KMS-11 (cell line): ENCODE measurements at regions not wholly inside any gene's neighbourhood (a gene's known extent, or its start where the extent isn't known, plus 50 kb on each side); places are given as distances from the start of the nearest gene placed in this dataset.

Source experiments
- H2AFZ ChIP-seq: fragments of 200-600 bp; sonication (generic); 2 replicates; pipeline ENCODE4 v1.6.1; 2016; ENCODE audit warnings: antibody characterized with exemption, mixed run types, low read depth
- H3K27ac ChIP-seq: fragments of 200-600 bp; sonication (generic); 2 replicates; pipeline ENCODE4 v1.6.1; 2016; ENCODE audit warnings: mild to moderate bottlenecking, mixed run types
- H3K27me3 ChIP-seq: fragments of 200-600 bp; sonication (generic); 2 replicates; pipeline ENCODE4 v1.6.1; 2017; ENCODE audit warnings: mild to moderate bottlenecking, low read depth, mixed run types, moderate library complexity; ENCODE audit not compliant: insufficient read depth
- H3K36me3 ChIP-seq: fragments of 200-600 bp; sonication (generic); 2 replicates; pipeline ENCODE4 v1.6.1; 2017; ENCODE audit warnings: mild to moderate bottlenecking, mixed run types; ENCODE audit not compliant: insufficient read depth
- H3K4me1 ChIP-seq: fragments of 200-600 bp; sonication (generic); 2 replicates; pipeline ENCODE4 v1.6.1; 2016; ENCODE audit warnings: mild to moderate bottlenecking, low read depth, mixed run types; ENCODE audit not compliant: poor library complexity, severe bottlenecking
- H3K4me2 ChIP-seq: fragments of 200-600 bp; sonication (generic); 2 replicates; pipeline ENCODE4 v1.7.0; 2016; ENCODE audit warnings: mild to moderate bottlenecking, mixed run types
- H3K4me3 ChIP-seq: fragments of 200-600 bp; sonication (generic); IDR thresholded peaks from 2 replicates; pipeline ENCODE4 v1.6.1; 2017; ENCODE audit warnings: low read depth, low read length, mixed read lengths; ENCODE audit not compliant: insufficient read depth
- H3K79me2 ChIP-seq: fragments of 200-600 bp; sonication (generic); 2 replicates; pipeline ENCODE4 v1.6.1; 2016; ENCODE audit warnings: low read depth, mixed run types; ENCODE audit not compliant: insufficient read depth
- H3K9ac ChIP-seq: fragments of 200-600 bp; sonication (generic); 2 replicates; pipeline ENCODE4 v1.6.1; 2016; ENCODE audit warnings: mild to moderate bottlenecking, mixed run types
- H4K20me1 ChIP-seq: fragments of 200-600 bp; sonication (generic); 2 replicates; pipeline ENCODE4 v1.6.1; 2016; ENCODE audit warnings: mild to moderate bottlenecking, mixed run types; ENCODE audit not compliant: insufficient read depth
- CTCF ChIP-seq: fragments of 200-600 bp; sonication (generic); conservative IDR thresholded peaks from 2 replicates; pipeline ENCODE4 v1.6.1; 2017; ENCODE audit warnings: low read depth, mild to moderate bottlenecking, antibody characterized with exemption, low read length, moderate library complexity, mixed read lengths

DNA sequence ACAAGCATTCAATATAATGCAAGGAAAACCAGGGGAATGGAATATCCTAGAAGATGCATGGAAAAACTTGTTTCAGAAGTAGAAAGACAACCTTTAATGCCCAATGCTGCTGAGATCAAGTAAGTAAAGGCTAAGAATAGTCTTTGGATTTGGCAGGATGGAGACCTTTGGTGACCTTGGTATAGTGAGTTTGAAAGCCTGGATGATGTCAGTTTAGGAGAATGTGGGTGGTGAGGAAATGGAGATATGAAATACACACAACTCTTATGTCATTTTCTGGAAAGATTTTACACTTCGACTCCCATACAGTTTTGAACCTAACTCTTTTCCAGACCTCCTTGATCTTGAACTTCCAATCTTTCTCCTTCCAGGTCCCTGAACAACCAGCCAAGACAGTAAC, 185.7 kb downstream of the TFEC start:
- Histone ChIP-seq H3K4me3 (no peak overlapping the region), H3K9ac (no peak overlapping the region), H3K27me3 (no peaks in the 10 kb centered on the region), H3K79me2 (no peaks in the 10 kb centered on the region), H3K36me3 (no peaks in the 10 kb centered on the region), H2AFZ (no peak overlapping the region), H4K20me1 (no peaks in the 10 kb centered on the region), H3K27ac (no peak overlapping the region), H3K4me2 (no peak overlapping the region), H3K4me1 (no peaks in the 10 kb centered on the region)
- TF ChIP-seq CTCF = no peak

GRCh38 chr7:115840702-115841101, 189.9 kb downstream of the TFEC start:
- no peaks in the 10 kb centered on the region for H3K79me2 ChIP-seq
- no peaks in the 10 kb centered on the region for H3K27me3 ChIP-seq
- H3K9ac ChIP-seq = no peak overlapping the region
- no peak overlapping the region for H2AFZ ChIP-seq
- H3K27ac ChIP-seq = no peak overlapping the region
- no peak overlapping the region for H3K4me2 ChIP-seq
- no peaks in the 10 kb centered on the region for H3K36me3 ChIP-seq
- H3K4me1 ChIP-seq = no peaks in the 10 kb centered on the region
- TF ChIP-seq CTCF = no peak
- H4K20me1 ChIP-seq = no peaks in the 10 kb centered on the region
- no peak overlapping the region for H3K4me3 ChIP-seq

DNA sequence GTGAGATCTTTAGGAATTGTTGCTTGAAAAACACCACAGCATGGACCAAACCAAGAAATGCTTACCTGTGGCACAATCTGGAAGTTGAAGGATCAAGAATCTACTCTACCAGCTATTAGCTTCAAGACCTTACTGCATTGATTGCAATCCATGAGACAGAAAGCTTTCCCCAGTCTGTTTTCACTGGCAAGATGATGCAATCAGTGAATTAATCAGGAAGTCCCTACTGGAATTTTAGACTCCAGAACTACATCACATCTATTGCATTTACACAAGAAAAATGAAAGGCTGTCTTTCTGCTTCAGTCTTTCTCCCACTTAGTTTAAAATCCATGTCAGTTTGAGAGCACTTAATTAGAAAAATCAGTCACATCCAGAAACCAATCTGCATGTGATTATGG, 191.7 kb downstream of the TFEC start:
- H3K27me3 ChIP-seq = no peaks in the 10 kb centered on the region
- H2AFZ ChIP-seq = no peak overlapping the region
- no peaks in the 10 kb centered on the region for H3K79me2 ChIP-seq

DNA sequence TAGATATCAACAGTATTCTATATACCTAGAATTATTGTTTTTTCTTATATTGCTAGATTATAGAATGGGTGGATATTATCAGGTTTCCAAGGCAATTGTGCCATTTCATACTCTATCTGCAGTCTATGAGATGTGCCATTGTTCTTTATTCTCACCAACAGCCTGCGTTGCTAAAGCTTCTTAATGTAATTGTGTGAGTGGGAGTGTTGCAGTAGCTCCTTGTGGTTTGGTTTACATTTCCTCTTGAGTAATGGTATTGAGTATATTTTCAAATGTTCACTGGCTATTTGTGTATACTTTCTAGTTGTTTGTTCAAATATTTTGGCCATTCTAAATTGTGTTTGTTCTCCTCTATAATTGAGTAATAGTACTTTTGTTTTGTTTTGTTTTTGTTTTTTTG, 199.2 kb downstream of the TFEC start:
- Histone ChIP-seq H4K20me1 (no peaks in the 10 kb centered on the region), H3K4me1 (peaks cover 19% of the 10 kb centered on the region), H3K9ac (no peak overlapping the region), H3K79me2 (no peaks in the 10 kb centered on the region), H3K36me3 (no peaks in the 10 kb centered on the region), H3K27ac (no peak overlapping the region), H3K4me2 (no peak overlapping the region), H3K4me3 (no peak overlapping the region), H3K27me3 (no peaks in the 10 kb centered on the region), H2AFZ (no peak overlapping the region)
- TF ChIP-seq CTCF = no peak

More for the DNA sequence above, 191.7 kb downstream of the TFEC start:
- TF ChIP-seq CTCF = no peak
- Histone ChIP-seq H3K4me1 (no peaks in the 10 kb centered on the region), H4K20me1 (no peaks in the 10 kb centered on the region), H3K9ac (no peak overlapping the region), H3K27ac (no peak overlapping the region), H3K36me3 (no peaks in the 10 kb centered on the region), H3K4me3 (no peak overlapping the region), H3K4me2 (no peak overlapping the region)
